HepG2 (cell line): ENCODE measurements at regions not wholly inside any gene's neighbourhood (a gene's known extent, or its start where the extent isn't known, plus 50 kb on each side); places are given as distances from the start of the nearest gene placed in this dataset.

Experiments
- BCL3 ChIP-seq: sonication (generic); formaldehyde crosslinking; IDR thresholded peaks from 2 replicates; pipeline ENCODE4 v1.5.1; 2020; ENCODE audit warnings: mild to moderate bottlenecking, missing genetic modification reagents, moderate library complexity
- CBX5 ChIP-seq: sonication (generic); formaldehyde crosslinking; IDR thresholded peaks from 2 replicates; pipeline ENCODE4 v1.4.0; 2020; ENCODE audit warnings: missing genetic modification reagents, borderline replicate concordance
- DR1 ChIP-seq: sonication (generic); formaldehyde crosslinking; IDR thresholded peaks from 2 replicates; pipeline ENCODE4 v1.8.0; 2021; ENCODE audit warnings: mild to moderate bottlenecking, missing genetic modification reagents, inconsistent platforms
- DZIP1 ChIP-seq: sonication (generic); formaldehyde crosslinking; IDR thresholded peaks from 2 replicates; pipeline ENCODE4 v1.5.0; 2020; ENCODE audit warnings: mild to moderate bottlenecking, missing genetic modification reagents
- JARID2 ChIP-seq: sonication (generic); formaldehyde crosslinking; IDR thresholded peaks from 2 replicates; pipeline ENCODE4 v1.8.1; 2023; ENCODE audit warnings: missing genetic modification reagents, inconsistent platforms; ENCODE audit not compliant: insufficient replicate concordance
- POLR2AphosphoS5 ChIP-seq: IDR thresholded peaks from 2 replicates; pipeline ENCODE4 v1.6.1; 2012; ENCODE audit warnings: low read depth, low read length
- SIN3A ChIP-seq: IDR thresholded peaks from 2 replicates; pipeline ENCODE4 v1.6.1; 2011; ENCODE audit warnings: low read depth, mild to moderate bottlenecking, control low read depth, low read length, borderline replicate concordance
- TARDBP ChIP-seq: sonication (generic); formaldehyde crosslinking; IDR thresholded peaks from 2 replicates; pipeline ENCODE4 v1.8.0; 2022; ENCODE audit warnings: mild to moderate bottlenecking, missing genetic modification reagents
- ZFP36L2 ChIP-seq: sonication (generic); formaldehyde crosslinking; IDR thresholded peaks from 2 replicates; pipeline ENCODE4 v1.4.0; 2020; ENCODE audit warnings: missing genetic modification reagents
- ZNF276 ChIP-seq: sonication (generic); formaldehyde crosslinking; IDR thresholded peaks from 2 replicates; pipeline ENCODE4 v1.4.0; 2020; ENCODE audit warnings: mild to moderate bottlenecking, low read depth, missing genetic modification reagents
- ZNF317 ChIP-seq: sonication (generic); formaldehyde crosslinking; IDR thresholded peaks from 2 replicates; pipeline ENCODE4 v1.5.0; 2020; ENCODE audit warnings: mild to moderate bottlenecking, missing genetic modification reagents

GRCh38 chrY:19220784-19221183 is 447.2 kb upstream of the HSFY2 start:
- no peak for TF ChIP-seq ZNF276 (CRISPR knock-in tag)
- no peak for TF ChIP-seq ZNF317 (CRISPR knock-in tag)
- TF ChIP-seq ZFP36L2 = no peak
- TF ChIP-seq JARID2 (CRISPR knock-in tag) = no peak
- no peak for TF ChIP-seq POLR2AphosphoS5
- TF ChIP-seq DR1 (CRISPR knock-in tag) = no peak
- no peak for TF ChIP-seq TARDBP (CRISPR knock-in tag)
- TF ChIP-seq DZIP1 = no peak
- no peak for TF ChIP-seq BCL3 (CRISPR knock-in tag)
- no peak for TF ChIP-seq CBX5 (CRISPR knock-in tag)
- no peak for TF ChIP-seq SIN3A
